ENCODE measurements at regions not wholly inside any gene's neighbourhood (a gene's known extent, or its start where the extent isn't known, plus 50 kb on each side); places are given as distances from the start of the nearest gene placed in this dataset.
"Not testable (repeated sequence)": the region's sequence is repeated elsewhere in the genome, so short reads cannot be mapped to it uniquely, and the experiment has no call there.

DNA sequence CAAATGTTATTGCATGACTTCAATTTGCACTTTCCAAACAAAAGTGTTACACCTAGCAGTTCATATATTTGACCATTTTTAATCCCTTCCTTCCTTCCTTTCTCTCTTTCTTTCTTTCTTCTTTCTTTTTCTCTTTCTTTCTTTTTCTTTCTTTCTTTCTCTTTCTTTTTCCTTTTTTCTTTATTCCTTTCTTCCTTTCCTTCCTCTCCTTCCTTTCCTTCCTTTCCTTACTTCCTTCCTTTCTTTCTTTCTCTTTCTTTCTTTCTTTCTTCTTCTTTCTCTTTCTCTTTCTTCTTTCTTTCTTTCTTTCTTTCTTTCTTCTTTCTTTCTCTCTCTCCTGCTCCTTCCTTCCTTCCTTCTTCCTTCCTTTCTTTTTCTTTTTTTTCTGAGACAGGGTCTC lies 146.7 kb upstream of the ALKAL2 start:
- TF ChIP-seq, protein P1, sequence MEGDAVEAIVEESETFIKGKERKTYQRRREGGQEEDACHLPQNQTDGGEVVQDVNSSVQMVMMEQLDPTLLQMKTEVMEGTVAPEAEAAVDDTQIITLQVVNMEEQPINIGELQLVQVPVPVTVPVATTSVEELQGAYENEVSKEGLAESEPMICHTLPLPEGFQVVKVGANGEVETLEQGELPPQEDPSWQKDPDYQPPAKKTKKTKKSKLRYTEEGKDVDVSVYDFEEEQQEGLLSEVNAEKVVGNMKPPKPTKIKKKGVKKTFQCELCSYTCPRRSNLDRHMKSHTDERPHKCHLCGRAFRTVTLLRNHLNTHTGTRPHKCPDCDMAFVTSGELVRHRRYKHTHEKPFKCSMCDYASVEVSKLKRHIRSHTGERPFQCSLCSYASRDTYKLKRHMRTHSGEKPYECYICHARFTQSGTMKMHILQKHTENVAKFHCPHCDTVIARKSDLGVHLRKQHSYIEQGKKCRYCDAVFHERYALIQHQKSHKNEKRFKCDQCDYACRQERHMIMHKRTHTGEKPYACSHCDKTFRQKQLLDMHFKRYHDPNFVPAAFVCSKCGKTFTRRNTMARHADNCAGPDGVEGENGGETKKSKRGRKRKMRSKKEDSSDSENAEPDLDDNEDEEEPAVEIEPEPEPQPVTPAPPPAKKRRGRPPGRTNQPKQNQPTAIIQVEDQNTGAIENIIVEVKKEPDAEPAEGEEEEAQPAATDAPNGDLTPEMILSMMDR (IDR thresholded peaks at IDR 0.05; ENCODE audit: control extremely low read depth, extremely low read depth, low read depth, missing control alignments) = no peak
- CTCF ChIA-PET = no interaction called here
- POLR2A ChIA-PET = no interaction called here
- DNase-seq (ENCODE audit: extremely low spot score) = no peak

DNA sequence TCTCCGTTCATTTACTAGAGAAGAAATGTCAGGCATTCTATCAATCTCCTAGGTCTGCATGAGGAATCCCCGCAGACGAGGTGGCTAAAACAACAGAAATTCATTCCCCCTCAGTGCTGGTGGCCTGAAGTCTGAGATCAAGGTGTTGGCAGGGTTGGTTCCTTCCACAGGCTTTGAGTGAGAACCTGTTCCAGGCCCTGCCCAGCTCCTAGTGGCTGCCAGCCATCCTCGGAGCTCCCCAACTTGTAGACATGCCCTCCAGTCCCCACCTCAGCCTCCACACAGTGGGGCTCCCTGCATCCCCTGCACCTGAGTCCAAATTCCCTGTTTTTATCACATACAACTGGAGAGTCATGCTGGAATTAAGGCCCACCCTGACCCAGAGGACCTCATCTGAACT lies 145.3 kb upstream of the ALKAL2 start:
- TF ChIP-seq, protein P1 (IDR thresholded peaks at IDR 0.05; ENCODE audit: control extremely low read depth, extremely low read depth, low read depth, missing control alignments) = no peak

DNA sequence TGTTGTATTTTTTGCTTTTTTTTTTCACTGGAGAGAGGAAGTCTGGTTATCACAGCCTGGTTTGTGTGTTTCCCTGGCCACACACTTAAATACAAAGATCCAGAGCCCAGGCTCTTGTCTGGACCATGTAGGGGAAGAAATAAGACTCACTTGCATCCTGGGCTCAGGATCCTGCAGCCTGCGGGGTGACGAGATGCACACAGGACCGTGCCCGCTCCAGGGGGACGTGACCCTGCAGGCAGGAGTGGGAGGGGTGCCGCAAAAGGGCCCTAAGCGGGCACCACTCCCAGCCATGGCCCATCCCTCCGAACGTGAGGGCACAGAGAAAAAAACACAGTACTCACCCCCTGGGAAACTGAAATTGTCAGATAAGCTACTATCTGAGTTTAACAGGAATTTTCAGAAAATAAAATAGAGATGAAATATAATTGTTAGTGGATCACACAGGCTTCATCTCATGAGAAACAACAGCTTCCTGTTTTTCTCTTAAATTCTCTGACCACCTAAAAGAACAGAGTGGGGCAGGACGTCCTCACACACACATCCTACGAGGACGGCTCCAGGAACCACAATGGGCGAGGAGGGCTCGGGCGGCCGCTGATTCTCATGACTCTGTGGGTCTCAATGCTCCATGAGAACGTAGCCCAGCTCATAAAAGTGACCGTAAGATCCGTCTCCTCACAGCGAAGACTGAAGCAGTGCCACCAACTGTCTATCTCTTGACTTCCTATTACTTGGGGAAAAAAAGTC lies 142.6 kb upstream of the ALKAL2 start:
- TF ChIP-seq, protein P1 (IDR thresholded peaks at IDR 0.05; ENCODE audit: control extremely low read depth, extremely low read depth, low read depth, missing control alignments) = no peak
- POLR2A ChIA-PET = no interaction called here
- CTCF ChIA-PET = interaction anchor here (1.0 kb wide), 1 partner anchor 10 kb away, joined by 3 read pairs; no protein-coding TSS in a partner anchor
- DNase-seq (ENCODE audit: extremely low spot score) = no peak

More for the DNA sequence above, 145.3 kb upstream of the ALKAL2 start:
- DNase-seq (ENCODE audit: extremely low spot score) = no peak
- POLR2A ChIA-PET = no interaction called here
- CTCF ChIA-PET = no interaction called here

DNA sequence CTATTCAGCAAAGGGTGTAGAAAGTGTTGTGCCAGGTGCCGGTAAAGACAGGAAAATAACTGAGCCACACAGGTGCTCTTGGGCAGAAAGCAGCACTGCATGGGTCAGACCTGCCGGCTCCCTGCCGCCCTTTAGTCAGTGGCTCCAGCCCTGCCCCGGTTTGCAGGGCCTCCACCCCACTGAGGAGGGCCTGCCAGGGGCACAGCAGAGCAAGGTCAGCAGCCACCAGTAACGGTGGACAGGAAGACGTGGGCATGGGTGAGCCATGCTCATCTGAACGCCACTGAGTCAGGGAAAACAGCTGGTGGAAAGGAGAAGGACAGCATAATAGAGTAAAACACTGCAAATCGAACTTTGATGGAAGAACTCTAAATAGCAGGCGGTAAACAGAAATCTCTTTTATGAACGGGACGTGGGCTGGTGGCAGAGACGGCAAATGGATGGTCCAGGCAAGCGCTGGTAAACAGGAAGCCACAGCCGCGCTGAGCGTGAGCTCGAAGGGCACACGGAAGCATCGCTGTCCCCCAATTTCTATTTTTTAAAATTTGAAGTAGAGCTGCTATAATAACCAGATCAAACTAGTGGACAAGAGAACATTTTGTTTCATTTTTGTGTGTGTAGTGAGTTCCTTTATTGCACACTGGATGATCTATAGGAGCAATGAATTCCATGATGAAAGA lies 141.8 kb upstream of the ALKAL2 start:
- TF ChIP-seq, protein P1 (IDR thresholded peaks at IDR 0.05; ENCODE audit: control extremely low read depth, extremely low read depth, low read depth, missing control alignments) = no peak
- ChIA-PET CTCF (interaction anchor here (1.0 kb wide), 1 partner anchor 10 kb away, joined by 3 read pairs; no protein-coding TSS in a partner anchor), POLR2A (no interaction called here)
- DNase-seq (ENCODE audit: extremely low spot score) = no peak

DNA sequence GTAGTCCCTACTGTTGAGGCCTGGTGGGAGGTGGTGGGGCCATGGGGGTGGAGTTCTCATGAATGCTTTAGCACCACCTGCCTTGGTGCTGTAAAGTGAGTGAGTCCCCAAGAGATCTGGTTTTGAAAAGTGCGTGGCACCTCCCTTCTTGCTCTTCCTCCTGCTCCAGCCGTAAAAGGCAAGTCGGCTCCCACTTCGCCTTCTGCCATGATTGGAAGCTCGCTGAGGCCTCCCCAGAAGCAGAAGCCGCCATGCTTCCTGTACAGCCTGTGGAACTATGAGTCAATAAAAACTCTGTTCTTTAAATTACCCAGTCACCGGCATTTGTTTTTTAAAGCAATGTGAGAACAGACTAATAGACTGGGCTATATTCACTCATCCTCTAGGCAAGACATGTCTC lies 141.3 kb upstream of the ALKAL2 start:
- DNase-seq (ENCODE audit: extremely low spot score) = no peak
- CTCF ChIA-PET = no interaction called here
- TF ChIP-seq, protein P1 (IDR thresholded peaks at IDR 0.05; ENCODE audit: control extremely low read depth, extremely low read depth, low read depth, missing control alignments) = no peak
- POLR2A ChIA-PET = no interaction called here

DNA sequence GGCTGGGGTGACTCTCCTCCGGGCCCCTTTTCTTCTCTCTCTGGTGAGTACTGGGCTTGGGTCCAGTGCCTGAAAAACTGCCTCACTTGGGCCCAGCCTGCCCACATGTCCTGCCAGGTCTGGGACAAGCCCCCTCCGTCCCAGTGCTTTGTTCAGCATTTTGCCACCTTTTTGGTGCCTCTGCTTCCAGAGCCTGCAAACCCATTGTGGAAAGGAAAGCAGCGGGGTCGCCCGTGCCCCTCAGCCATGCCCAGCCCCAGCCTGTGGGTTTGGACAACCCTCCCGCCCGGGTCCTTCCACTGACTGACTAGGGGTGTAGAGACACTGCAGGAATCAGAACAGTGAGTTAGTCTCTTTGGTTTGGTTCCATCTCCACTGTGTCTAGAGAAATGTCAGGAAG lies 140.7 kb upstream of the ALKAL2 start:
- TF ChIP-seq, protein P1 (IDR thresholded peaks at IDR 0.05; ENCODE audit: control extremely low read depth, extremely low read depth, low read depth, missing control alignments) = no peak
- CTCF ChIA-PET = no interaction called here
- DNase-seq (ENCODE audit: extremely low spot score) = no peak
- POLR2A ChIA-PET = no interaction called here

DNA sequence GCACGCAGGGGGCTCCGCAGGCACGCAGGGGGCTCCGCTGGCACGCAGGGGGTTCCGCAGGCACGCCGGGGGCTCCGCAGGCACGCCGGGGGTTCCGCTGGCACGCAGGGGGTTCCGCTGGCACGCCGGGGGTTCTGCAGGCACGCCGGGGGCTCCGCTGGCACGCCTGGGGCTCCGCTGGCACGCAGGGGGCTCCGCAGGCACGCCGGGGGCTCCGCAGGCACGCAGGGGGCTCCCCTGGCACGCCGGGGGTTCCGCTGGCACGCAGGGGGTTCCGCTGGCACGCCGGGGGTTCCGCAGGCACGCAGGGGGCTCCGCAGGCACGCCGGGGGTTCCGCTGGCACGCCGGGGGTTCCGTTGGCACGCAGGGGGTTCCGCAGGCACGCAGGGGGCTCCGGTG lies 138.8 kb upstream of the ALKAL2 start:
- POLR2A ChIA-PET; DNase-seq (ENCODE audit: extremely low spot score); CTCF ChIA-PET: not testable (repeated sequence)
